Muscle of leg (tissue), 3 donors: ENCODE measurements at regions not wholly inside any gene's neighbourhood (a gene's known extent, or its start where the extent isn't known, plus 50 kb on each side); places are given as distances from the start of the nearest gene placed in this dataset.

Experiments
- DNase-seq: peaks from one replicate; pipeline ENCODE4 v3.0.0; 2013
- H3K27ac ChIP-seq: one replicate; pipeline ENCODE4 v1.5.1; 2013; ENCODE audit warnings: mild to moderate bottlenecking, low read length, control low read depth
- H3K27me3 ChIP-seq: one replicate; pipeline ENCODE4 v1.6.1; 2013; ENCODE audit warnings: low read length; ENCODE audit not compliant: control insufficient read depth, insufficient read depth
- H3K36me3 ChIP-seq: one replicate; pipeline ENCODE4 v1.6.1; 2013; ENCODE audit warnings: low read length; ENCODE audit not compliant: control insufficient read depth, insufficient read depth
- H3K4me1 ChIP-seq: one replicate; pipeline ENCODE4 v1.6.1; 2013; ENCODE audit warnings: low read length; ENCODE audit not compliant: control insufficient read depth, insufficient read depth
- H3K4me3 ChIP-seq: one replicate; pipeline ENCODE4 v1.5.1; 2013; ENCODE audit warnings: low read length, control low read depth
- H3K9me3 ChIP-seq: replicated peaks from 2 replicates; pipeline ENCODE4 v1.6.1; 2013; ENCODE audit warnings: low read depth, low read length; ENCODE audit not compliant: control insufficient read depth
- WGBS: methylation state at CpG from one replicate; pipeline ENCODE4 v1.1.5; 2013; ENCODE audit warnings: missing lambda C conversion rate; ENCODE audit not compliant: insufficient coverage; 5-methylcytosine and 5-hydroxymethylcytosine counted together

DNA sequence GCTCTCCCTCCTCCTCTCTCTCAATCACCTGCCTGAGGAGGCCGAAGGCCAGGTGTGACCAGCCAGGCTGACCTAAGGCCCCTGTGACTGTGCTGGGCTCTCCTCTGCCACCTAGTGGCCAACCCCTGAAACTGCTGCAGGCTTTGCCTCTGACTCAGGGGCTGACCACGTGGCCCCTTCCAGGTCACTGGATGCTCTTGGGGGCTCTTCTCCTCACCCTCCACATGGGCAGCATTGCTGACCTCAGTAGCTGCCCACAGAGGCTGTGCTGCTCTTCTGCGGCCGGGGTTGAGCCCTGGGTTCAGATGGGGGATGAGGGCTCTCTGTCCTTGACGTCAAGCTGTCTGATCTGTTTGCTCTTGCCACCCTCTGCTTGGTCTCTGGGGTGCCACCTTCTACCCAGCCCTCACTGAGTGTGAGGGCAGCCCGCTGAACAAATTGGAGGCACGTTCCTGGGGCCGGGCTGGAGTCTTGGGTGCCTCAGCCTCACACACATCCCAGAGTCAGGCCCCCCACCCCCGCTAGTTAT is 122.7 kb downstream of the TWIST2 start:
- peak; percentile 60 for DNase-seq
- 39% methylated on average over 6 of the region's 9 CpGs for WGBS
- H3K4me3 ChIP-seq, result no peak overlapping the region
- H3K4me1 ChIP-seq, result peaks cover 7% of the 10 kb centered on the region
- no peaks in the 10 kb centered on the region for H3K36me3 ChIP-seq
- H3K27ac ChIP-seq, result no peak overlapping the region
- no peaks in the 10 kb centered on the region for H3K9me3 ChIP-seq
- H3K27me3 ChIP-seq, result peaks cover 20% of the 10 kb centered on the region

DNA sequence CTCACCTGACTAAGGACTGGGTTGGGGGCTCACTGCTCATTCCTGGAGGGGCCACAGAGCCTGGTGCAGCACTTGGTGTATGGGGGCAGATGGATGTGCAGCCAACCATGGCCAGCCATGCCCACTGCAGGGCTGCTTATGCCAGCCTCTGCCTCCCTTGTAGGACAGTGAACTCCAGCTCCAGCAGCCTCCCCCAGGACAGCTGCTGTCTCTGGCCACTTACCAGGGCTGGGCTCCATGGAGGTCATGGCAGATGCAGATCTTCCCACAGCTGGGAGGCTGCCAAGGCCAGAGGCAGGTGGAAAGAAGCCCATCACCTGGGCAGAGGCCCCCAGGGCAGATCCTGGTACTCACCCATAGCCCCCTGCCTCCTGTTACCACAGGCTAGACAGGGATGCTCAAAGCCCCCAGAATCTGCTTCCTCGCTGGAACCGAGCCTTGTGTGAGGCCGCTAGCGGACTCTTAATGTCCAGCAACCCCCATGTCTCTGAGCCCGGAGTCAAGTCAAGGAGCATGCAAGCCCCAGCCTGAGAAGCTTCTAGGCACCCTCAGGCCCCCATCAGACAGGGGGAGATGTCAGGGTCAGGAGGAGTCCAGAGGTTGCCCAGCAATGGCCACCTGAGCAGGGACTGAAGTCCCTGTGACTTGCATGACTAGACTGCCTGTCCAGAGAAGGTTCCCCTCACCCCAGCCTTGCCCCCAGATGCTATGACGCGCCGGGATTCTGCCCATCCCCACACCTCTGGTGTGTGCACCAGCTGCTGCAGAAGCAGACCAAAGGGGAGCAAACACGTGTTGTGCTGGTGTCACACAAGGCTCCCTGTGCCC is 123.6 kb downstream of the TWIST2 start:
- Histone ChIP-seq H3K27me3 (peaks cover 15% of the 10 kb centered on the region), H3K4me1 (peaks cover 7% of the 10 kb centered on the region), H3K9me3 (peaks cover 3% of the 10 kb centered on the region), H3K27ac (no peak overlapping the region), H3K36me3 (no peaks in the 10 kb centered on the region), H3K4me3 (no peak overlapping the region)
- WGBS, result 86% methylated on average over 9 of the region's 9 CpGs
- no peak for DNase-seq

- Histone ChIP-seq H3K27me3 (peaks cover 15% of the 10 kb centered on the region), H3K9me3 (peaks cover 3% of the 10 kb centered on the region), H3K4me3 (no peak overlapping the region), H3K27ac (no peak overlapping the region), H3K36me3 (no peaks in the 10 kb centered on the region), H3K4me1 (peaks cover 7% of the 10 kb centered on the region)
- DNase-seq, result no peak
- WGBS, result 94% methylated on average over 2 of the region's 6 CpGs
Observed at GRCh38 chr2:238972146-238972445, 124.2 kb downstream of the TWIST2 start.

DNA sequence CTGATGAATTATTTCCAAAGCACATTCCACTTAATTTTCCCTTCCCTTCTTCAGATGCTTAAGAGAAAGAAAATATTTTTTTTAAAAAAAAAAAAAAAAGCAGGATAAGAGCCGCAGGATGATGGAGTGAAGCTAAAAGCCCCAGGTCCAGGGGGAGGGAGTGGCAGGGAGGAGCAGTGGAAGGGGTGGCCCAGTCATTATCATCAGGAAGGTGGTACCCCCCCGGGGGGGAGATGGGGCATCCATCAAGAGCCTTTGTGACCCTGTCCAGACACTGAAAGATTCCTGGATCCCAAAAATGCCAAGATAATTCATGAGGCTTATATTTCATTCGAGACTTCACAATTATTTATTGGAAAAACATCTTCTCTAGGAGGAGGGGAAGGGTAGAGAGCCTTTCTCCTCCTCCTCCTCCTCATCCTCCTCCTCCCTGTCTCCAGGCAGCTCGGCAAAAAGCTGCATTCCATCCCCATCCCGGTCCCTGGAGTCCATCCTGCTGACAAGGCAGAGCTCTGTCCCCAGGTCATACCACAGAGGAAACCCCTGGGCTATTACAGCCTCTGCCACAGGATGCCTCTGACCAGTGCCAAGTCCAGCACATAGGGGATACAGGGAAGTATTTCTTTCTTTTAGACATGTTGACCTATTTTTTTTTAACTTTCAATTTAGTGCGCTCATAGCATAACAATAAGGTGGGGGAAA is 125.3 kb downstream of the TWIST2 start:
- H3K36me3 ChIP-seq, result no peaks in the 10 kb centered on the region
- DNase-seq, result no peak
- H3K9me3 ChIP-seq, result peaks cover 3% of the 10 kb centered on the region
- H3K27me3 ChIP-seq, result peaks cover 11% of the 10 kb centered on the region
- peaks cover 7% of the 10 kb centered on the region for H3K4me1 ChIP-seq
- H3K27ac ChIP-seq, result no peak overlapping the region
- WGBS, result 30% methylated on average over 2 of the region's 6 CpGs
- no peak overlapping the region for H3K4me3 ChIP-seq

GRCh38 chr2:238974081-238974480 is 126.2 kb downstream of the TWIST2 start:
- no peak overlapping the region for H3K27ac ChIP-seq
- no peak overlapping the region for H3K4me3 ChIP-seq
- no CpG with 5 or more reads among the region's 4 CpGs for WGBS
- peaks cover 7% of the 10 kb centered on the region for H3K4me1 ChIP-seq
- H3K9me3 ChIP-seq, result peaks cover 3% of the 10 kb centered on the region
- H3K27me3 ChIP-seq, result peaks cover 11% of the 10 kb centered on the region
- peak; percentile 36 for DNase-seq
- no peaks in the 10 kb centered on the region for H3K36me3 ChIP-seq

DNA sequence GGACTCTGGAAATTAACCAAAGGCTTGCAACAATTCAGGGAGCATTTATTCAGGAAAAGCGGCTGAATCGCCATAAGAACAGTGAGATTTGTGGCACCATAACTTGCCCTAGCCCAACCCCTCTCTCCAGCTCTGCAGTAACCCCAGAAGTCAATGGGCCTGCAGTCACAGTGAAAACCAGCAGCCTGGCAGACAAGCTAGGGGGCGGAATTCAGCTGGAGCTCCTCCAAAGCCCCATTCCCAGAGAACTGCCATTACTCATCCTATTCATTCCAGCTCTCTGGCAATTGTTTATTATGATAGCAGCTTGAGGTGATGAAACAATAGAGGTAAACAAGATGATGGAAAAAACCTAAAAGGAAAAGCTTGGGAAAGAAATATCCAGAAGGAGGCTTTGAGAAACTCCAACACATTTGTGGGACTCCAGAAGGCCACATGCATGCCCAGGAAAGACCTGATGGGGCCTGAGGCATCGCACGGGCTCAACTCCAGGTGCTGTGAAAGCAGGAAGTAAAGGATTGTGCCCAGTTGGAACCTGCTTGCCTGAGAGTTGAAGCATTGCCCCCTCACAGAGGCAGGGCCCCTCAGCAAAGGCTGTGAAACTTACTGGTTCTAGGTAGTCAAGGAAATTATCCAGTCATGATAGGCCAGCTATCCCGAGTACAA is 126.7 kb downstream of the TWIST2 start:
- no peaks in the 10 kb centered on the region for H3K36me3 ChIP-seq
- 80% methylated on average over 4 of the region's 6 CpGs for WGBS
- peaks cover 5% of the 10 kb centered on the region for H3K9me3 ChIP-seq
- no peak overlapping the region for H3K27ac ChIP-seq
- peak; percentile 39 for DNase-seq
- peaks cover 9% of the 10 kb centered on the region for H3K27me3 ChIP-seq
- no peak overlapping the region for H3K4me3 ChIP-seq
- H3K4me1 ChIP-seq, result peaks cover 7% of the 10 kb centered on the region

DNA sequence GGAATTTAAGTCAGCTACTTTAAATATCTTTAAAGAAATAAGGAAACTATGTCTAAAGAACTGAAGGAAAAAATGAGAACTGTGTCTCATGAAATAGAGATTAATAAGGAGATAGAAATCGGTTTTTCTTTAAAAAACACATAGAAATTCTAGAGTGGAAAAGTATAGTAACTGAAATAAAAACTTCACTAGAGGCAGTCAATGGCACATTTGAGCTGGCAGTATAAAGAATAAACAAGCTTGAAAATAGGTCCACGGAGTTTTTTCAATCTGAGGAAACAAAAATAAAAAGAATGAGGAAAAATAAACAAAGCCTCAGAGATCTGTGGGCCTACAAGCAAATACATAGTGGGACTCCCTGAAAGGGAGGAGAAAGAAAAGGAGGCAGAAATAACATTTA is 127.5 kb downstream of the TWIST2 start:
- H3K9me3 ChIP-seq, result peaks cover 8% of the 10 kb centered on the region
- no peak for DNase-seq
- H3K4me1 ChIP-seq, result peaks cover 7% of the 10 kb centered on the region
- no peaks in the 10 kb centered on the region for H3K36me3 ChIP-seq
- H3K4me3 ChIP-seq, result no peak overlapping the region
- no CpG with 5 or more reads among the region's 2 CpGs for WGBS
- H3K27me3 ChIP-seq, result peaks cover 5% of the 10 kb centered on the region
- H3K27ac ChIP-seq, result no peak overlapping the region

DNA sequence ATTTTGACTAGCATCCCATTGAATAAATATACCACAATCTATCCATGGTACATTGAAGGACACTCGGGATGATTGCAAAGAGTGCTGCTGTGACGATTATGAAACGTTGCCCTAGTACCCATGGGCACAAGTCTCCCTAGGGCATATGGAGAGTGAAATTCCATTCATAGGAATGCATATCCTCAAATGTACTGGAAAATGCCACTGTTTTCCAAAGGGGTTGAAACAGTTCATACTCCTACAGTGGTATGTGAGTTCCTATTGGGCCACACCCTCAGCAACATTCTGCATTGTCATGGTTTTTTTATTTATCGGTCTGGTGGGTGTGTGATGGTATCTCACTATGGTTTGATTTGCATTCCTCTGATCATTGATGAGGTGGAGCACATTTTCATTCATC is 130.6 kb downstream of the TWIST2 start:
- Histone ChIP-seq H3K4me1 (no peaks in the 10 kb centered on the region), H3K36me3 (no peaks in the 10 kb centered on the region), H3K4me3 (no peak overlapping the region), H3K27me3 (no peaks in the 10 kb centered on the region), H3K9me3 (peaks cover 8% of the 10 kb centered on the region), H3K27ac (no peak overlapping the region)
- no peak for DNase-seq
- WGBS, result no CpG with 5 or more reads among the region's 4 CpGs

- Histone ChIP-seq H3K4me1 (no peaks in the 10 kb centered on the region), H3K27ac (no peak overlapping the region), H3K36me3 (no peaks in the 10 kb centered on the region), H3K27me3 (no peaks in the 10 kb centered on the region), H3K4me3 (no peak overlapping the region), H3K9me3 (peaks cover 8% of the 10 kb centered on the region)
- WGBS, result 73% methylated on average over 3 of the region's 4 CpGs
- no peak for DNase-seq
Observed at GRCh38 chr2:238979636-238980035, 131.8 kb downstream of the TWIST2 start.

DNA sequence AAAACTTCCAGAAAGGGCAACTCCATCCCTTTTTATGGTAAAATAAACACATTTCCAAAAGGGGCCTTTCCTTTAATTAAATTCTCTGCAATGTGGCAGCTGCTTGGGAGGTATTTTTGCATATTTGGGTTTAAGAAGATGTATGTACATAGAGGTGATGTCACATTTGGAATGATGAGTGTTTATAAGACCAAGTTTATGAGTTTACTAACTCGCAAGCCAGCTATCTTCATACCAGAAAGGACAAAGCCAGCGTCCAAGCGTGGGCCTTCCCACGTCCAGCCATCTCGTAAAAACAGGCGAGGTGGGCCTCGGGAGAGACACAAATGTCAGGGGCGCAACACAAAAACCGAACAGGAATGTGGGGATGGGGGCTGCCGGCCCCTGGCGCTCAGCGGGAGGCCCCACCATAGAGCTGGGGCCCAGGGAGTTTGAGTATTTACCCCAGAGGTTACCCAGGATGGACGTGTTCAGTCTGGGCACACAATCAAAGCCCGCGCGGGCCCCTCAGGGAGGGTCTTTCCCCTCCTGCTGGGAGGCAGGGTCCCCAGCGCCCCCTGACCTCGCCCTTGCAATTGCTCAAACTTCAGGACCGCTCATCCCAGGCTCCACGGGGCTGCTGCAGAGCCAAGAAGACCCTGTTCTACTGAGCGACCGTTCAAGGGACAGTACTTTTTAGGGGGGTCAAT is 137.3 kb downstream of the TWIST2 start:
- Histone ChIP-seq H3K4me3 (no peak overlapping the region), H3K27ac (no peak overlapping the region), H3K9me3 (no peaks in the 10 kb centered on the region), H3K4me1 (no peaks in the 10 kb centered on the region), H3K27me3 (peaks cover 2% of the 10 kb centered on the region), H3K36me3 (no peaks in the 10 kb centered on the region)
- WGBS, result 55% methylated on average over 15 of the region's 22 CpGs
- DNase-seq, result peak; percentile 39
